ENCODE measurements at regions not wholly inside any gene's neighbourhood (a gene's known extent, or its start where the extent isn't known, plus 50 kb on each side); places are given as distances from the start of the nearest gene placed in this dataset.

GRCh38 chr12:47023311-47023710 lies 56.1 kb upstream of the PCED1B start:
- TF ChIP-seq CTCF (IDR thresholded peaks at IDR 0.05) (no peak), POLR2A (IDR thresholded peaks at IDR 0.05) (no peak)
